ENCODE measurements at regions not wholly inside any gene's neighbourhood (a gene's known extent, or its start where the extent isn't known, plus 50 kb on each side); places are given as distances from the start of the nearest gene placed in this dataset.

DNA sequence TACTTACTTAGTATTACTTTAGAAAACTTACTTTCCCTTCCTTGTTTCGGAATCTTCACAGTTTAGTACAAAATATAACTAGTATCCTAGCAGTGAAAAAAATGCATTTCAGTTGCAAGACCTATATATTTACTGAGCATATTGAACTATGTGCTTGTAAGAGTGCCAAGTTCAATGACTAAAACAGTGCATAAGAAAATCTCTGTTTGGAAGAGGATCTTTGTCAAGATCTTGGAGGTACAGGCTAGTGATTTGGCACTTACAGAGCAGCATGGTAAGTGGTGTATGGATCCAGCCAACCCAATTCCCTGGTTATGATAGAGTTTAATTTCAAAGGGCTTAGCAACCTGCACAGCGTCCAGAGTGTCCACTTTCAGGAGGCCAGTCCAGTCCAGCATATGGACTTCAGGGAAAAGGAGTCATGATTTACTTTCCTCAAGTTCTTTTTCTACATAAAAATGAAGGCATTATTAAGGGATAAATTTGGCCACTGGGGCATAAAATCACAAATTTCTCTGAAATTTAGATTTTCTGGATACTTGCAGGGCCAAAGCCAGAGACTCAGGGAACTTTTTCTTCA lies 625.8 kb upstream of the BCHE start:
- TF ChIP-seq, protein P1, sequence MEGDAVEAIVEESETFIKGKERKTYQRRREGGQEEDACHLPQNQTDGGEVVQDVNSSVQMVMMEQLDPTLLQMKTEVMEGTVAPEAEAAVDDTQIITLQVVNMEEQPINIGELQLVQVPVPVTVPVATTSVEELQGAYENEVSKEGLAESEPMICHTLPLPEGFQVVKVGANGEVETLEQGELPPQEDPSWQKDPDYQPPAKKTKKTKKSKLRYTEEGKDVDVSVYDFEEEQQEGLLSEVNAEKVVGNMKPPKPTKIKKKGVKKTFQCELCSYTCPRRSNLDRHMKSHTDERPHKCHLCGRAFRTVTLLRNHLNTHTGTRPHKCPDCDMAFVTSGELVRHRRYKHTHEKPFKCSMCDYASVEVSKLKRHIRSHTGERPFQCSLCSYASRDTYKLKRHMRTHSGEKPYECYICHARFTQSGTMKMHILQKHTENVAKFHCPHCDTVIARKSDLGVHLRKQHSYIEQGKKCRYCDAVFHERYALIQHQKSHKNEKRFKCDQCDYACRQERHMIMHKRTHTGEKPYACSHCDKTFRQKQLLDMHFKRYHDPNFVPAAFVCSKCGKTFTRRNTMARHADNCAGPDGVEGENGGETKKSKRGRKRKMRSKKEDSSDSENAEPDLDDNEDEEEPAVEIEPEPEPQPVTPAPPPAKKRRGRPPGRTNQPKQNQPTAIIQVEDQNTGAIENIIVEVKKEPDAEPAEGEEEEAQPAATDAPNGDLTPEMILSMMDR (IDR thresholded peaks at IDR 0.05): no peak
- TF ChIP-seq POLR2A (IDR thresholded peaks at IDR 0.05): no peak

Measured in prostate gland (tissue), 2 donors.